Head of caudate nucleus (tissue), 42 donors: ENCODE measurements at regions not wholly inside any gene's neighbourhood (a gene's known extent, or its start where the extent isn't known, plus 50 kb on each side); places are given as distances from the start of the nearest gene placed in this dataset.

Experiments
- DNase-seq, 42 donors: peaks; one replicate each; pipeline versions ENCODE4 v3.0.0 to v3.0.0-alpha.2; 2020 to 2021; ENCODE audit warnings: mixed read lengths in 7 of 42
- intact Hi-C: fragments of 100-400 bp; cut with DNase I; formaldehyde crosslinking; loops from one replicate; pipeline ENCODE4 v1.15.0; 2022

- no peak for DNase-seq
- intact Hi-C loops, result no loop called here
These were observed 1349.1 kb upstream of the ADGRB3 start for GRCh38 chr6:67285770-67286495.

- no peak for DNase-seq
- intact Hi-C loops, result no loop called here
These were observed 1357.8 kb upstream of the ADGRB3 start for GRCh38 chr6:67277312-67277711.

GRCh38 chr6:67265996-67266921 lies 1368.8 kb upstream of the ADGRB3 start:
- intact Hi-C loops, result no loop called here
- no peak for DNase-seq

GRCh38 chr6:67252663-67253062 lies 1382.4 kb upstream of the ADGRB3 start:
- DNase-seq, result no peak
- intact Hi-C loops, result no loop called here

GRCh38 chr6:67248077-67248476 lies 1387.0 kb upstream of the ADGRB3 start:
- intact Hi-C loops, result no loop called here
- DNase-seq, result no peak

- no peak for DNase-seq
- intact Hi-C loops, result no loop called here
These were observed 1391.0 kb upstream of the ADGRB3 start for GRCh38 chr6:67244037-67244436.

GRCh38 chr6:67237277-67237676 lies 1397.8 kb upstream of the ADGRB3 start:
- no peak for DNase-seq
- intact Hi-C loops, result no loop called here

GRCh38 chr6:67231092-67231491 lies 1404.0 kb upstream of the ADGRB3 start:
- intact Hi-C loops, result no loop called here
- DNase-seq, result no peak

- intact Hi-C loops, result no loop called here
- no peak for DNase-seq
These were observed 1410.1 kb upstream of the ADGRB3 start for GRCh38 chr6:67224989-67225388.

- no peak for DNase-seq
- intact Hi-C loops, result no loop called here
These were observed 1413.9 kb upstream of the ADGRB3 start for GRCh38 chr6:67221226-67221625.

GRCh38 chr6:67219346-67219745 lies 1415.7 kb upstream of the ADGRB3 start:
- DNase-seq, result no peak
- intact Hi-C loops, result no loop called here

GRCh38 chr6:67212584-67212983 lies 1422.5 kb upstream of the ADGRB3 start:
- DNase-seq, result no peak
- intact Hi-C loops, result no loop called here

GRCh38 chr6:67210450-67210849 lies 1424.6 kb upstream of the ADGRB3 start:
- intact Hi-C loops, result no loop called here
- no peak for DNase-seq

GRCh38 chr6:67201563-67201962 lies 1433.5 kb upstream of the ADGRB3 start:
- intact Hi-C loops, result no loop called here
- DNase-seq, result no peak

GRCh38 chr6:67200626-67201403 lies 1434.3 kb upstream of the ADGRB3 start:
- intact Hi-C loops, result no loop called here
- no peak for DNase-seq

- intact Hi-C loops, result no loop called here
- no peak for DNase-seq
These were observed 1435.7 kb upstream of the ADGRB3 start for GRCh38 chr6:67199425-67199824.

- DNase-seq, result no peak
- intact Hi-C loops, result no loop called here
These were observed 1444.3 kb upstream of the ADGRB3 start for GRCh38 chr6:67190733-67191132.

- no peak for DNase-seq
- intact Hi-C loops, result no loop called here
These were observed 1450.7 kb upstream of the ADGRB3 start for GRCh38 chr6:67184405-67184804.

GRCh38 chr6:67175101-67175500 lies 1460.0 kb upstream of the ADGRB3 start:
- intact Hi-C loops, result no loop called here
- no peak for DNase-seq

GRCh38 chr6:67165606-67166005 lies 1458.6 kb upstream of the EYS start:
- intact Hi-C loops, result no loop called here
- no peak for DNase-seq
